ENCODE measurements at regions not wholly inside any gene's neighbourhood (a gene's known extent, or its start where the extent isn't known, plus 50 kb on each side); places are given as distances from the start of the nearest gene placed in this dataset.

DNA sequence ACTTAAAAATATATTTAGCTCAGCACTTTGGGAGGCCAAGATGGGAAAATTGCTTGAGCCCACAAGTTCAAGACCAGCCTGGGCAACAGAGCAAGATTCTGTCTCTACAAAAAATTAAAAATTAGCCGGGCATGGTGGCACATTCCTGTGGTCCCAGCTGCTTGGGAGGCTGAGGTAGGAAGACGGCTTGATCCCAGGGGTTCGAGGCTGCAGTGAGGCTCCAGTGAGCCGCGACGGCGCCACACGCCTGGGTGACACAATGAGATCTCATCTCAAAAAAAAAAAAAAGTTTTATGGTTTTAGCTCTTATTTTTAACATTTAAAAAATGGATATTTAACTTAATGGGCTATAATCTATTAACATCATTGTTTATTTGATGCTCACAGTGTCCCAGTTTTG lies 97.2 kb upstream of the RIPOR2 start:
- Histone ChIP-seq H3K9me3 (ENCODE audit: control extremely low read depth in 1 of 5, control insufficient read depth in 4 of 5, insufficient read depth in 2 of 5, low read depth in 1 of 5, low read length in 4 of 5) (no peaks in the 10 kb centered on the region), H3K27me3 (replicated peaks in 2 of 5; ENCODE audit: control insufficient read depth in 4 of 5, insufficient read depth in 5 of 5, low read length in 4 of 5) (no peaks in the 10 kb centered on the region), H3K4me1 (ENCODE audit: control extremely low read depth in 1 of 4, control insufficient read depth in 4 of 4, insufficient read depth in 4 of 4, low read length in 3 of 4) (peaks cover 28 to 70% (median 54%) of the 10 kb centered on the region in 4 experiments), H3K36me3 (ENCODE audit: control insufficient read depth in 4 of 4, insufficient read depth in 4 of 4, low read length in 3 of 4) (peaks cover 6 to 26% (median 15%) of the 10 kb centered on the region in 4 experiments), H3K27ac (ENCODE audit: insufficient read depth in 1 of 2, low read depth in 1 of 2, low read length in 2 of 2, poor library complexity in 1 of 2, severe bottlenecking in 2 of 2) (no peak overlapping the region), H3K4me3 (ENCODE audit: control insufficient read depth in 1 of 7, extremely low read depth in 1 of 7, insufficient read depth in 4 of 7, low read depth in 2 of 7, low read length in 6 of 7) (peak overlapping the region in 1 of 7 experiments; percentile 44)
- POLR2A ChIA-PET, result interaction anchor here (0.6 to 0.9 kb wide), 3 partner anchors 12 to 172 kb away, joined by 3 to 4 read pairs (median 3); no protein-coding TSS in a partner anchor
- WGBS (ENCODE audit: insufficient coverage), result 89% methylated on average over 3 of the region's 8 CpGs
- no peak for DNase-seq
- CTCF ChIA-PET, result interaction anchor here (0.8 to 7.7 kb wide), 11 partner anchors 9 to 38 kb away, joined by 3 to 63 read pairs (median 4); no protein-coding TSS in a partner anchor

DNA sequence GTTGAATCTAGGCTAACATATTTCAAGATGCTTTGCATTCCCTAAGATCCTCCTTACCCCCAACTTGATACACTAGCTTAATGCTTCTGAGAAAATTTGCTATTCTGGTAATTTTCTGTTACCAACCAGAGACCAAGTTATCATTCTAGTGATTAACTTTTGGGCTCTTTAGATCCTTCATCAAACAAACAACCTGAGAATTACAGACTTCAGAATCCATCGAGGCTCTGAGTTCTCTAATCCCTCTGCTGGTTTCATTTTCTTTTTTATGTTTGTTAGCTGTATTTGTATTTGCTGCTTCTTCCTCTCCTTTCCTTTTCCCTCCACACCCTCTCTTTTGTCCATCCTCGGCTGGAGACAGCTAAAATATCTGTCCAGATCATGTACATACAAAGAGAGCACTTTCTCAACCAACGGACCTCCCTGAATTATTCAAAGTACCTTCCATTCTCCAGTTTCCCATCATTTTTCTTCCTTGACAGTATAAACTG lies 98.7 kb upstream of the RIPOR2 start:
- H3K27me3 ChIP-seq (replicated peaks in 2 of 5; ENCODE audit: control insufficient read depth in 4 of 5, insufficient read depth in 5 of 5, low read length in 4 of 5), result no peaks in the 10 kb centered on the region
- peaks cover 35 to 76% (median 56%) of the 10 kb centered on the region in 4 experiments for H3K4me1 ChIP-seq (ENCODE audit: control extremely low read depth in 1 of 4, control insufficient read depth in 4 of 4, insufficient read depth in 4 of 4, low read length in 3 of 4)
- 0% methylated on average over 1 of the region's 3 CpGs for WGBS (ENCODE audit: insufficient coverage)
- no peak for DNase-seq
- H3K27ac ChIP-seq (ENCODE audit: insufficient read depth in 1 of 2, low read depth in 1 of 2, low read length in 2 of 2, poor library complexity in 1 of 2, severe bottlenecking in 2 of 2), result peak overlapping the region; percentile 73 to 85
- peaks cover 6 to 23% (median 12%) of the 10 kb centered on the region in 4 experiments for H3K36me3 ChIP-seq (ENCODE audit: control insufficient read depth in 4 of 4, insufficient read depth in 4 of 4, low read length in 3 of 4)
- H3K9me3 ChIP-seq (ENCODE audit: control extremely low read depth in 1 of 5, control insufficient read depth in 4 of 5, insufficient read depth in 2 of 5, low read depth in 1 of 5, low read length in 4 of 5), result no peaks in the 10 kb centered on the region
- POLR2A ChIA-PET, result no interaction called here
- H3K4me3 ChIP-seq (ENCODE audit: control insufficient read depth in 1 of 7, extremely low read depth in 1 of 7, insufficient read depth in 4 of 7, low read depth in 2 of 7, low read length in 6 of 7), result peak overlapping the region in 6 of 7 experiments; percentile 48 to 80 (median 62)
- CTCF ChIA-PET, result interaction anchor here (1.3 to 7.7 kb wide), 6 partner anchors 8 to 42 kb away, joined by 5 to 63 read pairs (median 18); no protein-coding TSS in a partner anchor

DNA sequence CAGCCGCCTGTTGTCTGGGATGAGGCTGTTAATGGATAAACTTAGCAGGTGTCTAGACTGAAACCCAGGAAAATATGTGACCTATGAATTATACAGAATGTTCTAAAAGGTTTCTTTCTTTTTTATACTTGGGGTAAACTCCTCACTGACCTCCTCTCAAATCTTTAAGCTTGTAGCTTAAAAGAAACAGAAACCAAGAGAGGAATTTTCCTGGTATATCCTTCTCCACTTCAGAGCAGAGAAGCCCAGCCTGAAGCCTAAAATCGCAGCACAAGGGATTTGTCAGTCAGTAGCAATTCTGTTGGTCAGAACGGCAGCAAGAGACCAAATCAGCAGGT lies 99.4 kb upstream of the RIPOR2 start:
- POLR2A ChIA-PET, result interaction anchor here (0.6 to 1.1 kb wide), 2 partner anchors 10 to 134 kb away, joined by 3 to 5 read pairs; no protein-coding TSS in a partner anchor
- Histone ChIP-seq H3K9me3 (ENCODE audit: control extremely low read depth in 1 of 5, control insufficient read depth in 4 of 5, insufficient read depth in 2 of 5, low read depth in 1 of 5, low read length in 4 of 5) (no peaks in the 10 kb centered on the region), H3K4me1 (ENCODE audit: control extremely low read depth in 1 of 4, control insufficient read depth in 4 of 4, insufficient read depth in 4 of 4, low read length in 3 of 4) (peaks cover 40 to 76% (median 58%) of the 10 kb centered on the region in 4 experiments), H3K36me3 (ENCODE audit: control insufficient read depth in 4 of 4, insufficient read depth in 4 of 4, low read length in 3 of 4) (peaks cover 6 to 20% (median 10%) of the 10 kb centered on the region in 4 experiments), H3K27me3 (replicated peaks in 2 of 5; ENCODE audit: control insufficient read depth in 4 of 5, insufficient read depth in 5 of 5, low read length in 4 of 5) (no peaks in the 10 kb centered on the region), H3K4me3 (ENCODE audit: control insufficient read depth in 1 of 7, extremely low read depth in 1 of 7, insufficient read depth in 4 of 7, low read depth in 2 of 7, low read length in 6 of 7) (peak overlapping the region in 6 of 7 experiments; percentile 48 to 80 (median 62)), H3K27ac (ENCODE audit: insufficient read depth in 1 of 2, low read depth in 1 of 2, low read length in 2 of 2, poor library complexity in 1 of 2, severe bottlenecking in 2 of 2) (peak overlapping the region; percentile 73 to 85)
- 27% methylated on average over 3 of the region's 3 CpGs for WGBS (ENCODE audit: insufficient coverage)
- no peak for DNase-seq
- CTCF ChIA-PET, result interaction anchor here (0.7 to 7.7 kb wide), 11 partner anchors 9 to 179 kb away, joined by 3 to 63 read pairs (median 8); no protein-coding TSS in a partner anchor

DNA sequence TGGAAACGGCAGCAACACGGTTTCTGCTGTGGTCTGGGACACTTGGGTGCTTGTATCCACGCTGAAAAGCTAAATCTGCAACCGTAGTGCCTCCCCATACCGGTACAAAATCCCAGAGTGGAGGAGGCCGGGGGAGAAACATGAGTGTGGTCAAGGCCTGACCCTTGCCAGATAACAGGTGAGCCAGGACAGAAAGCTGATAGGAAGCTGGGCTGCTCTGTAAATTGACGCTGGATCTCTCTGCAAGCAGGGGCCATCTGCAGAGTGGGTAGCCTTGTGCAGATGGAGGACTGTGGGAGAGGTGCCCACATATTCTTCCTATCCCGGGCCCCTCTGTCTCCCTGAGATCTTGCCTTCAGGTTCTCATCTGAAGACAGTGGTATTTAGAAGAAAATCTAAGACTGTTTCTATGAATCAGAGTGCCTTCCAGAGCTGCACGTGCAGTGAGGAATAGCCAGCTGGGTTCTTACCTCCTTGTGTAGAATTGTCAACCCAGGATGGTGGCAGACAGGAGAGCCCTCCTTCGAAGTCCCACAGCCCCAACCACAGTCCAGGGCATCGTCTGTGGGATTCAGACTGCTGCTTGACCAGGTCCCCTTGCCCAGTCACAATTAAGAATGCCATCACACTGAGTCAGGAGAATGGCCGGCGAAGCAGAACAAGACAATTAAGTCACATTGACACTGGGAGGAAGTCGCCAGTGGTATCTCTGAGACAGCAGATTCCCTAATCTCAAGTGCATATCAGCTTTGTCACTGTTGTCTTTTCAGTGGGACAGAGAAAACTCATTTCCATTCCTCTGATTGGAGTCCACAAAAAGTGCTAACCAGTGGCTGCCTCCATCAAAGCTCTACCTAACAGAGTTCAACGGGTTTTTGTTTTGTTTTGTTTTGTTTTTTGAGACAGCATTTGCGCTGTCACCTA lies 100.0 kb upstream of the RIPOR2 start:
- CTCF ChIA-PET, result interaction anchor here (0.7 to 7.7 kb wide), 13 partner anchors 9 to 179 kb away, joined by 3 to 63 read pairs (median 6); no protein-coding TSS in a partner anchor
- H3K4me3 ChIP-seq (ENCODE audit: control insufficient read depth in 1 of 7, extremely low read depth in 1 of 7, insufficient read depth in 4 of 7, low read depth in 2 of 7, low read length in 6 of 7), result peak overlapping the region in 6 of 7 experiments; percentile 26 to 80 (median 62)

DNA sequence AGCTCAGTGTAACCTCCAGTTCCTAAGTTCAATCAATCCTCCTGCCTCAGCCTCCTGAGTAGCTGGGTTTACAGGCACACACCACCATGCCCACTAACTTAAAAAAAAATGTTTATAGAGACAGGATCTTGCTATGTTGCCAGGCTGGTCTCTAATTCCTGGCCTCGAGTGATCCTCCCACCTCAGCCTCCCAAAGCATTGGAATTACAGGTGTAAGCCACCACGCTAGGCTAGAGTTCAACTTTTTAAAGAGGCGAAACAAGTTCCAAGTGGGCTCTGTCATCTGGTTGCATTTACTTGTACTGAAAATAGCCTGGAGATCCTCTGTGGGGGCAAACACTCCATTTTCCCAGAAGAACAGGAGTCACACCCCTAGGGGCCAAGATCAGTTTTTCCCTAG lies 100.7 kb upstream of the RIPOR2 start:
- Histone ChIP-seq H3K9me3 (ENCODE audit: control extremely low read depth in 1 of 5, control insufficient read depth in 4 of 5, insufficient read depth in 2 of 5, low read depth in 1 of 5, low read length in 4 of 5) (no peaks in the 10 kb centered on the region), H3K4me3 (ENCODE audit: control insufficient read depth in 1 of 7, extremely low read depth in 1 of 7, insufficient read depth in 4 of 7, low read depth in 2 of 7, low read length in 6 of 7) (peak overlapping the region in 4 of 7 experiments; percentile 48 to 80 (median 65))
- POLR2A ChIA-PET, result interaction anchor here (1.0 kb wide), 1 partner anchor 25 kb away, joined by 3 read pairs; no protein-coding TSS in a partner anchor

More for the DNA sequence above, 100.0 kb upstream of the RIPOR2 start:
- Histone ChIP-seq H3K4me1 (ENCODE audit: control extremely low read depth in 1 of 4, control insufficient read depth in 4 of 4, insufficient read depth in 4 of 4, low read length in 3 of 4) (peaks cover 41 to 80% (median 60%) of the 10 kb centered on the region in 4 experiments), H3K27me3 (replicated peaks in 2 of 5; ENCODE audit: control insufficient read depth in 4 of 5, insufficient read depth in 5 of 5, low read length in 4 of 5) (no peaks in the 10 kb centered on the region), H3K27ac (ENCODE audit: insufficient read depth in 1 of 2, low read depth in 1 of 2, low read length in 2 of 2, poor library complexity in 1 of 2, severe bottlenecking in 2 of 2) (peak overlapping the region; percentile 73 to 85), H3K9me3 (ENCODE audit: control extremely low read depth in 1 of 5, control insufficient read depth in 4 of 5, insufficient read depth in 2 of 5, low read depth in 1 of 5, low read length in 4 of 5) (no peaks in the 10 kb centered on the region), H3K36me3 (ENCODE audit: control insufficient read depth in 4 of 4, insufficient read depth in 4 of 4, low read length in 3 of 4) (peaks cover 5 to 14% (median 8%) of the 10 kb centered on the region in 4 experiments)
- DNase-seq, result peak; percentile 68 to 91 (median 84)
- POLR2A ChIA-PET, result interaction anchor here (0.6 to 1.1 kb wide), 2 partner anchors 11 to 135 kb away, joined by 3 to 5 read pairs; no protein-coding TSS in a partner anchor
- 11% methylated on average over 13 of the region's 16 CpGs for WGBS (ENCODE audit: insufficient coverage)

DNA sequence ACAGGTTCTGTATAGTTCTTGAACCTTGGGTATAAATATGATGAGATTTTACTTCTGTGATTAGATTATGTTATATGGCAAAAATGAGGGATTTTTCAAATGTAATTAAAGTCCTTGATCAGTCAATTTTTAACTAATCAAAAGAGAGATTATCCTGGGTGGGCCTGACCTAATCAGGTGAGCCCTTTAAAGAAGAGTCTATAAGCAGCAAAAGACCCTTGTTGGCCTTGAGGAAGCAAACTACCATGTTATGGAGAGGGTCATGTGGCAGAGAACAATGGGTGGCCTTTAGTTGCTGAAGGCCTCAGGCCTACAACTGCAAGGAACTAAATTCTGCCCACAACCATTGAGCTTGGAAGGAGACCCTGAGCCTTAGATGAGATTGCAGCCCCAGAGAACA lies 102.5 kb upstream of the RIPOR2 start:
- POLR2A ChIA-PET, result interaction anchor here (1.4 kb wide), 1 partner anchor 16 kb away, joined by 4 read pairs; no protein-coding TSS in a partner anchor
- peaks cover 48 to 86% (median 69%) of the 10 kb centered on the region in 4 experiments for H3K4me1 ChIP-seq (ENCODE audit: control extremely low read depth in 1 of 4, control insufficient read depth in 4 of 4, insufficient read depth in 4 of 4, low read length in 3 of 4)
- no peak for DNase-seq
- H3K27me3 ChIP-seq (replicated peaks in 2 of 5; ENCODE audit: control insufficient read depth in 4 of 5, insufficient read depth in 5 of 5, low read length in 4 of 5), result no peaks in the 10 kb centered on the region
- H3K27ac ChIP-seq (ENCODE audit: insufficient read depth in 1 of 2, low read depth in 1 of 2, low read length in 2 of 2, poor library complexity in 1 of 2, severe bottlenecking in 2 of 2), result no peak overlapping the region
- CTCF ChIA-PET, result interaction anchor here (1.1 to 7.7 kb wide), 7 partner anchors 9 to 156 kb away, joined by 3 to 63 read pairs (median 5); no protein-coding TSS in a partner anchor
- H3K4me3 ChIP-seq (ENCODE audit: control insufficient read depth in 1 of 7, extremely low read depth in 1 of 7, insufficient read depth in 4 of 7, low read depth in 2 of 7, low read length in 6 of 7), result peak overlapping the region in 2 of 7 experiments; percentile 93 to 96
- H3K9me3 ChIP-seq (ENCODE audit: control extremely low read depth in 1 of 5, control insufficient read depth in 4 of 5, insufficient read depth in 2 of 5, low read depth in 1 of 5, low read length in 4 of 5), result no peaks in the 10 kb centered on the region
- H3K36me3 ChIP-seq (ENCODE audit: control insufficient read depth in 4 of 4, insufficient read depth in 4 of 4, low read length in 3 of 4), result peaks cover 0 to 4% (median 0%) of the 10 kb centered on the region in 4 experiments

More for the DNA sequence above, 100.7 kb upstream of the RIPOR2 start:
- DNase-seq, result no peak
- Histone ChIP-seq H3K36me3 (ENCODE audit: control insufficient read depth in 4 of 4, insufficient read depth in 4 of 4, low read length in 3 of 4) (peaks cover 0 to 10% (median 6%) of the 10 kb centered on the region in 4 experiments), H3K27ac (ENCODE audit: insufficient read depth in 1 of 2, low read depth in 1 of 2, low read length in 2 of 2, poor library complexity in 1 of 2, severe bottlenecking in 2 of 2) (peak overlapping the region; percentile 73 to 85), H3K4me1 (ENCODE audit: control extremely low read depth in 1 of 4, control insufficient read depth in 4 of 4, insufficient read depth in 4 of 4, low read length in 3 of 4) (peaks cover 47 to 83% (median 62%) of the 10 kb centered on the region in 4 experiments), H3K27me3 (replicated peaks in 2 of 5; ENCODE audit: control insufficient read depth in 4 of 5, insufficient read depth in 5 of 5, low read length in 4 of 5) (no peaks in the 10 kb centered on the region)
- WGBS (ENCODE audit: insufficient coverage), result 93% methylated on average over 3 of the region's 3 CpGs
- CTCF ChIA-PET, result interaction anchor here (0.7 to 7.7 kb wide), 11 partner anchors 10 to 180 kb away, joined by 3 to 63 read pairs (median 6); no protein-coding TSS in a partner anchor

Measured in common myeloid progenitor, CD34-positive (primary cell).